HEK293T (cell line): ENCODE measurements at regions not wholly inside any gene's neighbourhood (a gene's known extent, or its start where the extent isn't known, plus 50 kb on each side); places are given as distances from the start of the nearest gene placed in this dataset.
"Not testable (repeated sequence)": the region's sequence is repeated elsewhere in the genome, so short reads cannot be mapped to it uniquely, and the experiment has no call there.

Experiments
- FOXK2 ChIP-seq: fragments of 450-650 bp; IDR thresholded peaks from 2 replicates; pipeline ENCODE4 v1.6.1; 2016; ENCODE audit warnings: mild to moderate bottlenecking
- SUZ12 ChIP-seq: fragments of 450-650 bp; IDR thresholded peaks from 2 replicates; pipeline ENCODE4 v1.6.1; 2016; ENCODE audit warnings: mild to moderate bottlenecking
- ZNF384 ChIP-seq: fragments of 450-650 bp; IDR thresholded peaks from 2 replicates; pipeline ENCODE4 v1.6.1; 2016

- not testable (repeated sequence) for TF ChIP-seq ZNF384, SUZ12, FOXK2
Measured at GRCh38 chr2:131829456-131830241, 302.0 kb downstream of the CCDC74A start.
